Adipocyte (in vitro differentiated cells): ENCODE measurements at regions not wholly inside any gene's neighbourhood (a gene's known extent, or its start where the extent isn't known, plus 50 kb on each side); places are given as distances from the start of the nearest gene placed in this dataset.

Source experiments
- DNase-seq: peaks from one replicate; pipeline ENCODE4 v3.0.0-alpha.2; 2015; ENCODE audit warnings: low read depth
- H3K27me3 ChIP-seq: replicated peaks from 2 replicates; pipeline ENCODE4 v1.7.0; 2013; ENCODE audit warnings: mild to moderate bottlenecking, low read length, moderate library complexity; ENCODE audit not compliant: control insufficient read depth, insufficient read depth
- H3K36me3 ChIP-seq: 2 replicates; pipeline ENCODE4 v1.7.0; 2013; ENCODE audit warnings: low read length, mild to moderate bottlenecking, moderate library complexity; ENCODE audit not compliant: control insufficient read depth, insufficient read depth, severe bottlenecking
- H3K4me1 ChIP-seq: 2 replicates; pipeline ENCODE4 v1.7.0; 2013; ENCODE audit warnings: mild to moderate bottlenecking, low read length, moderate library complexity; ENCODE audit not compliant: control insufficient read depth, insufficient read depth
- H3K4me3 ChIP-seq: 2 replicates; pipeline ENCODE4 v1.7.0; 2013; ENCODE audit warnings: mild to moderate bottlenecking, low read length, moderate library complexity
- H3K9ac ChIP-seq: 2 replicates; pipeline ENCODE4 v1.7.0; 2013; ENCODE audit warnings: mild to moderate bottlenecking, low read length, moderate library complexity
- H3K9me3 ChIP-seq: 2 replicates; pipeline ENCODE4 v1.7.0; 2013; ENCODE audit warnings: mild to moderate bottlenecking, low read length, moderate library complexity; ENCODE audit not compliant: control insufficient read depth

- H3K9ac ChIP-seq = no peak overlapping the region
- DNase-seq = no peak
- H3K4me1 ChIP-seq = no peaks in the 10 kb centered on the region
- H3K4me3 ChIP-seq = no peak overlapping the region
- H3K9me3 ChIP-seq = no peaks in the 10 kb centered on the region
- H3K27me3 ChIP-seq = no peaks in the 10 kb centered on the region
- no peaks in the 10 kb centered on the region for H3K36me3 ChIP-seq
Observed at GRCh38 chr1:193549081-193549480, 362.7 kb upstream of the B3GALT2 start.

GRCh38 chr1:193545171-193545570, 358.8 kb upstream of the B3GALT2 start:
- Histone ChIP-seq H3K4me1 (no peaks in the 10 kb centered on the region), H3K27me3 (no peaks in the 10 kb centered on the region), H3K4me3 (no peak overlapping the region), H3K9me3 (no peaks in the 10 kb centered on the region), H3K36me3 (no peaks in the 10 kb centered on the region), H3K9ac (no peak overlapping the region)
- no peak for DNase-seq

GRCh38 chr1:193543259-193543658, 356.8 kb upstream of the B3GALT2 start:
- peak; percentile 83 for DNase-seq
- H3K4me1 ChIP-seq = no peaks in the 10 kb centered on the region

GRCh38 chr1:193542690-193543089, 356.3 kb upstream of the B3GALT2 start:
- Histone ChIP-seq H3K27me3 (no peaks in the 10 kb centered on the region), H3K4me1 (no peaks in the 10 kb centered on the region), H3K9me3 (no peaks in the 10 kb centered on the region), H3K36me3 (no peaks in the 10 kb centered on the region), H3K4me3 (no peak overlapping the region), H3K9ac (no peak overlapping the region)
- DNase-seq = peak; percentile 25

More at GRCh38 chr1:193543259-193543658, 356.8 kb upstream of the B3GALT2 start:
- Histone ChIP-seq H3K9me3 (no peaks in the 10 kb centered on the region), H3K9ac (no peak overlapping the region), H3K27me3 (no peaks in the 10 kb centered on the region), H3K4me3 (no peak overlapping the region), H3K36me3 (no peaks in the 10 kb centered on the region)

GRCh38 chr1:193540511-193540910, 354.1 kb upstream of the B3GALT2 start:
- H3K36me3 ChIP-seq = no peaks in the 10 kb centered on the region
- no peak overlapping the region for H3K9ac ChIP-seq
- H3K27me3 ChIP-seq = no peaks in the 10 kb centered on the region
- H3K4me3 ChIP-seq = no peak overlapping the region
- no peaks in the 10 kb centered on the region for H3K4me1 ChIP-seq
- no peak for DNase-seq
- no peaks in the 10 kb centered on the region for H3K9me3 ChIP-seq

- Histone ChIP-seq H3K9me3 (no peaks in the 10 kb centered on the region), H3K4me3 (no peak overlapping the region), H3K4me1 (no peaks in the 10 kb centered on the region), H3K36me3 (no peaks in the 10 kb centered on the region), H3K9ac (no peak overlapping the region), H3K27me3 (no peaks in the 10 kb centered on the region)
- no peak for DNase-seq
Observed at GRCh38 chr1:193539731-193540459, 353.5 kb upstream of the B3GALT2 start.

- H3K36me3 ChIP-seq = no peaks in the 10 kb centered on the region
- H3K4me1 ChIP-seq = no peaks in the 10 kb centered on the region
- DNase-seq = no peak
- H3K9me3 ChIP-seq = no peaks in the 10 kb centered on the region
- H3K9ac ChIP-seq = no peak overlapping the region
- no peaks in the 10 kb centered on the region for H3K27me3 ChIP-seq
- H3K4me3 ChIP-seq = no peak overlapping the region
Observed at GRCh38 chr1:193538680-193539079, 352.3 kb upstream of the B3GALT2 start.

GRCh38 chr1:193538003-193538354, 351.6 kb upstream of the B3GALT2 start:
- H3K9me3 ChIP-seq = no peaks in the 10 kb centered on the region
- no peaks in the 10 kb centered on the region for H3K27me3 ChIP-seq
- H3K4me1 ChIP-seq = no peaks in the 10 kb centered on the region
- H3K9ac ChIP-seq = no peak overlapping the region
- no peak for DNase-seq
- H3K4me3 ChIP-seq = no peak overlapping the region
- H3K36me3 ChIP-seq = no peaks in the 10 kb centered on the region

- Histone ChIP-seq H3K9ac (no peak overlapping the region), H3K9me3 (no peaks in the 10 kb centered on the region), H3K27me3 (no peaks in the 10 kb centered on the region)
Observed at GRCh38 chr1:193537266-193538002, 351.0 kb upstream of the B3GALT2 start.

GRCh38 chr1:193533853-193534252, 347.4 kb upstream of the B3GALT2 start:
- Histone ChIP-seq H3K9ac (no peak overlapping the region), H3K27me3 (no peaks in the 10 kb centered on the region), H3K9me3 (no peaks in the 10 kb centered on the region), H3K4me3 (no peak overlapping the region), H3K4me1 (no peaks in the 10 kb centered on the region), H3K36me3 (no peaks in the 10 kb centered on the region)
- no peak for DNase-seq

More at GRCh38 chr1:193537266-193538002, 351.0 kb upstream of the B3GALT2 start:
- H3K4me3 ChIP-seq = no peak overlapping the region
- no peak for DNase-seq
- H3K36me3 ChIP-seq = no peaks in the 10 kb centered on the region
- H3K4me1 ChIP-seq = no peaks in the 10 kb centered on the region

- no peak for DNase-seq
- no peak overlapping the region for H3K9ac ChIP-seq
- H3K9me3 ChIP-seq = no peaks in the 10 kb centered on the region
- no peak overlapping the region for H3K4me3 ChIP-seq
- no peaks in the 10 kb centered on the region for H3K27me3 ChIP-seq
- no peaks in the 10 kb centered on the region for H3K4me1 ChIP-seq
- H3K36me3 ChIP-seq = no peaks in the 10 kb centered on the region
Observed at GRCh38 chr1:193525917-193526710, 339.7 kb upstream of the B3GALT2 start.
